Left lung (tissue), 4 donors: ENCODE measurements at regions not wholly inside any gene's neighbourhood (a gene's known extent, or its start where the extent isn't known, plus 50 kb on each side); places are given as distances from the start of the nearest gene placed in this dataset.

ENCODE experiments used
- ATAC-seq: fragments of 200-7000 bp; cut with Tn5 transposase; one replicate; pipeline ENCODE4 v1.9.1; 2020; ENCODE audit warnings: moderate library complexity
- DNase-seq, 4 donors: peaks; one replicate each; pipeline ENCODE4 v3.0.0-alpha.2; 2013 to 2020
- H3K27ac ChIP-seq, 2 donors: fragments of 200-600 bp; sonication (generic) in 1 of 2; one replicate each; pipeline versions ENCODE4 v1.5.0 to v1.8.0; 2020 to 2021
- H3K27me3 ChIP-seq, 2 donors: fragments of 200-600 bp; sonication (generic) in 1 of 2; one replicate each; pipeline versions ENCODE4 v1.5.0 to v1.8.0; 2020 to 2021
- H3K36me3 ChIP-seq, 2 donors: fragments of 200-600 bp; sonication (generic) in 1 of 2; one replicate each; pipeline versions ENCODE4 v1.5.0 to v1.8.0; 2020 to 2021
- H3K4me1 ChIP-seq, 2 donors: fragments of 200-600 bp; one replicate each; pipeline ENCODE4 v1.8.0; 2021
- H3K4me3 ChIP-seq, 2 donors: fragments of 200-600 bp; sonication (generic) in 1 of 2; one replicate each; pipeline versions ENCODE4 v1.5.0 to v1.8.0; 2020 to 2021; ENCODE audit warnings: mild to moderate bottlenecking in 1 of 2
- H3K9me3 ChIP-seq, 2 donors: fragments of 200-600 bp; sonication (generic) in 1 of 2; one replicate each; pipeline versions ENCODE4 v1.5.0 to v1.8.0; 2020 to 2021
- CTCF ChIP-seq, 2 donors: fragments of 200-600 bp; sonication (generic) in 1 of 2; IDR thresholded peaks; one replicate each; pipeline versions ENCODE4 v1.5.0 to v1.8.0; 2021; ENCODE audit warnings: antibody characterized with exemption in 2 of 2
- intact Hi-C, 2 donors: fragments of 100-400 bp; cut with DNase I; formaldehyde crosslinking; loops; one replicate each; pipeline versions ENCODE4 v1.11.2 to v1.14.2; 2022
- donor health status: DM: no; HTN: yes; CAD: no.
- donor health status: DM: no; HTN: no; CAD: no.

DNA sequence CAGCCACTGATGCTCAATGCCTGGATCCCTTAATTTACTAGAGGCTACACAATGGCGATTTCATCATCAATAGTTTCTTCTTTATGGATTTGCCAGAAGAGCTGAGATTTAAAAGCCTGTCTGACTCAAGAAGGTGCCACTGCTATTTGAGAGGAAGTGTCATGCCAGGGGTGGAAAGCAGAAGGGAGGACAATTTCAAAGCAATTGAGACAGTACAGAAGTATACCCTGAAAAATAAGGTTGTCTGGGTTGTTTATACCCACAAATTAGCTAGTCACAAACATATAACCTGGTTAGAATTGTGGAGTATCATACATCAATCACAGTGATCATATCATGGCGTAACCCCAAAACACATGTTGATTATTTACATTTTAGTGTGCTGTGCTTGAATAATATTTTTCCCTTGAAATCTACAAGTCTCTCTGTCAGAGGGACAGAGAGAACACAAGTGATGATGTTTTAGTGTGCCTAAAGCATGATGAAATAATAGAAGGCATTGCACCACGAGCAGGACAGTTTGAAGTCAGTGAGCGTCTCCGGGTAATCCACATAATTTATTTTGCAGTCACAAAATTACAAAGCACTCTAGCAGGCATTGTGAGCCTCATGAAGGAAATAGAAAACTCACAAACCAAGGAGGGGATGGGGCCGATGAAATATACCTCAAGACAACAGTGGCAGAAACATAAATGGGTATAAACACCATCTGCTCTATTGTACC is 312.2 kb upstream of the SPRED2 start:
- no peaks in the 10 kb centered on the region for H3K36me3 ChIP-seq
- H3K27ac ChIP-seq, result no peak overlapping the region
- TF ChIP-seq CTCF (IDR thresholded peaks at IDR 0.05), result no peak
- intact Hi-C loops, result no loop called here
- no peak for DNase-seq
- H3K4me1 ChIP-seq, result no peaks in the 10 kb centered on the region
- H3K27me3 ChIP-seq, result no peaks in the 10 kb centered on the region
- ATAC-seq, result no peak
- no peak overlapping the region for H3K4me3 ChIP-seq
- peaks cover 0 to 3% of the 10 kb centered on the region in 2 donors for H3K9me3 ChIP-seq

GRCh38 chr2:65742977-65743376 is 310.6 kb upstream of the SPRED2 start:
- H3K9me3 ChIP-seq, result no peaks in the 10 kb centered on the region
- no peaks in the 10 kb centered on the region for H3K36me3 ChIP-seq
- no peak overlapping the region for H3K27ac ChIP-seq
- TF ChIP-seq CTCF (IDR thresholded peaks at IDR 0.05), result no peak
- DNase-seq (no peak), ATAC-seq (no peak)
- H3K27me3 ChIP-seq, result no peaks in the 10 kb centered on the region
- intact Hi-C loops, result no loop called here
- no peaks in the 10 kb centered on the region for H3K4me1 ChIP-seq
- no peak overlapping the region for H3K4me3 ChIP-seq

GRCh38 chr2:65739927-65740326 is 307.5 kb upstream of the SPRED2 start:
- no peak for ATAC-seq
- intact Hi-C loops, result no loop called here
- TF ChIP-seq CTCF (IDR thresholded peaks at IDR 0.05), result no peak
- H3K4me3 ChIP-seq, result no peak overlapping the region
- H3K9me3 ChIP-seq, result no peaks in the 10 kb centered on the region
- no peaks in the 10 kb centered on the region for H3K36me3 ChIP-seq
- H3K4me1 ChIP-seq, result no peaks in the 10 kb centered on the region
- H3K27ac ChIP-seq, result no peak overlapping the region
- no peaks in the 10 kb centered on the region for H3K27me3 ChIP-seq
- no peak for DNase-seq

GRCh38 chr2:65737452-65738011 is 305.1 kb upstream of the SPRED2 start:
- no peaks in the 10 kb centered on the region for H3K36me3 ChIP-seq
- H3K4me3 ChIP-seq, result no peak overlapping the region
- H3K4me1 ChIP-seq, result no peaks in the 10 kb centered on the region
- H3K27me3 ChIP-seq, result no peaks in the 10 kb centered on the region
- H3K9me3 ChIP-seq, result no peaks in the 10 kb centered on the region
- DNase-seq (no peak), ATAC-seq (no peak)
- intact Hi-C loops, result no loop called here
- no peak for TF ChIP-seq CTCF (IDR thresholded peaks at IDR 0.05)
- H3K27ac ChIP-seq, result no peak overlapping the region

GRCh38 chr2:65731476-65731875 is 299.1 kb upstream of the SPRED2 start:
- DNase-seq (no peak), ATAC-seq (no peak)
- intact Hi-C loops, result no loop called here
- Histone ChIP-seq H3K4me1 (no peaks in the 10 kb centered on the region), H3K27ac (no peak overlapping the region), H3K27me3 (no peaks in the 10 kb centered on the region), H3K4me3 (no peak overlapping the region), H3K36me3 (no peaks in the 10 kb centered on the region), H3K9me3 (no peaks in the 10 kb centered on the region)
- TF ChIP-seq CTCF (IDR thresholded peaks at IDR 0.05), result no peak
